ENCODE measurements at regions not wholly inside any gene's neighbourhood (a gene's known extent, or its start where the extent isn't known, plus 50 kb on each side); places are given as distances from the start of the nearest gene placed in this dataset.
"Not testable (repeated sequence)": the region's sequence is repeated elsewhere in the genome, so short reads cannot be mapped to it uniquely, and the experiment has no call there.

- intact Hi-C loops (cut with DNase I): no loop called here
These were observed 691.9 kb upstream of the SLITRK6 start for GRCh38 chr13:86491121-86491520.

GRCh38 chr13:86501931-86502330 lies 702.7 kb upstream of the SLITRK6 start:
- H3K27ac ChIP-seq; H3K4me3 ChIP-seq; H3K27me3 ChIP-seq; H3K9me3 ChIP-seq; H3K4me1 ChIP-seq; H3K9ac ChIP-seq (ENCODE audit: low read depth in 2 of 2, low read length in 2 of 2); H3K36me3 ChIP-seq; intact Hi-C loops (cut with DNase I); DNase-seq: not testable (repeated sequence)

More at GRCh38 chr13:86491121-86491520, 691.9 kb upstream of the SLITRK6 start:
- Histone ChIP-seq H3K9me3 (no peaks in the 10 kb centered on the region), H3K4me1 (no peaks in the 10 kb centered on the region), H3K27me3 (no peaks in the 10 kb centered on the region), H3K4me3 (no peak overlapping the region), H3K27ac (no peak overlapping the region), H3K36me3 (no peaks in the 10 kb centered on the region), H3K9ac (ENCODE audit: low read depth in 2 of 2, low read length in 2 of 2) (no peak overlapping the region)
- no peak for DNase-seq
- no peak for TF ChIP-seq CTCF (IDR thresholded peaks at IDR 0.05)

GRCh38 chr13:86510792-86511191 lies 711.6 kb upstream of the SLITRK6 start:
- no peak for DNase-seq
- H3K9me3 ChIP-seq: no peaks in the 10 kb centered on the region
- H3K27me3 ChIP-seq: no peaks in the 10 kb centered on the region
- no peak overlapping the region for H3K4me3 ChIP-seq
- H3K27ac ChIP-seq: no peak overlapping the region
- no peak for TF ChIP-seq CTCF (IDR thresholded peaks at IDR 0.05)
- H3K4me1 ChIP-seq: no peaks in the 10 kb centered on the region
- no peaks in the 10 kb centered on the region for H3K36me3 ChIP-seq
- intact Hi-C loops (cut with DNase I): no loop called here
- H3K9ac ChIP-seq (ENCODE audit: low read depth in 2 of 2, low read length in 2 of 2): no peak overlapping the region

- H3K9me3 ChIP-seq: no peaks in the 10 kb centered on the region
- no peak for DNase-seq
- intact Hi-C loops (cut with DNase I): no loop called here
- H3K9ac ChIP-seq (ENCODE audit: low read depth in 2 of 2, low read length in 2 of 2): no peak overlapping the region
- no peaks in the 10 kb centered on the region for H3K36me3 ChIP-seq
- H3K4me1 ChIP-seq: no peaks in the 10 kb centered on the region
- TF ChIP-seq CTCF (IDR thresholded peaks at IDR 0.05): no peak
- H3K4me3 ChIP-seq: no peak overlapping the region
- H3K27ac ChIP-seq: no peak overlapping the region
- H3K27me3 ChIP-seq: no peaks in the 10 kb centered on the region
These were observed 742.2 kb upstream of the SLITRK6 start for GRCh38 chr13:86541461-86541860.

GRCh38 chr13:86554066-86554465 lies 754.8 kb upstream of the SLITRK6 start:
- no peak for TF ChIP-seq CTCF (IDR thresholded peaks at IDR 0.05)
- H3K9me3 ChIP-seq: no peaks in the 10 kb centered on the region

GRCh38 chr13:86559901-86560300 lies 760.7 kb upstream of the SLITRK6 start:
- intact Hi-C loops (cut with DNase I): no loop called here
- no peak overlapping the region for H3K27ac ChIP-seq

More at GRCh38 chr13:86554066-86554465, 754.8 kb upstream of the SLITRK6 start:
- intact Hi-C loops (cut with DNase I): no loop called here
- Histone ChIP-seq H3K9ac (ENCODE audit: low read depth in 2 of 2, low read length in 2 of 2) (no peak overlapping the region), H3K27ac (no peak overlapping the region), H3K27me3 (no peaks in the 10 kb centered on the region), H3K4me1 (no peaks in the 10 kb centered on the region), H3K4me3 (no peak overlapping the region), H3K36me3 (no peaks in the 10 kb centered on the region)
- DNase-seq: no peak

More at GRCh38 chr13:86559901-86560300, 760.7 kb upstream of the SLITRK6 start:
- H3K27me3 ChIP-seq: no peaks in the 10 kb centered on the region
- no peak for DNase-seq
- H3K4me1 ChIP-seq: no peaks in the 10 kb centered on the region
- no peak for TF ChIP-seq CTCF (IDR thresholded peaks at IDR 0.05)
- H3K9me3 ChIP-seq: no peaks in the 10 kb centered on the region
- H3K9ac ChIP-seq (ENCODE audit: low read depth in 2 of 2, low read length in 2 of 2): no peak overlapping the region
- H3K4me3 ChIP-seq: no peak overlapping the region
- no peaks in the 10 kb centered on the region for H3K36me3 ChIP-seq

Data from colonic mucosa (tissue), 4 donors.